ENCODE measurements at regions not wholly inside any gene's neighbourhood (a gene's known extent, or its start where the extent isn't known, plus 50 kb on each side); places are given as distances from the start of the nearest gene placed in this dataset.

DNA sequence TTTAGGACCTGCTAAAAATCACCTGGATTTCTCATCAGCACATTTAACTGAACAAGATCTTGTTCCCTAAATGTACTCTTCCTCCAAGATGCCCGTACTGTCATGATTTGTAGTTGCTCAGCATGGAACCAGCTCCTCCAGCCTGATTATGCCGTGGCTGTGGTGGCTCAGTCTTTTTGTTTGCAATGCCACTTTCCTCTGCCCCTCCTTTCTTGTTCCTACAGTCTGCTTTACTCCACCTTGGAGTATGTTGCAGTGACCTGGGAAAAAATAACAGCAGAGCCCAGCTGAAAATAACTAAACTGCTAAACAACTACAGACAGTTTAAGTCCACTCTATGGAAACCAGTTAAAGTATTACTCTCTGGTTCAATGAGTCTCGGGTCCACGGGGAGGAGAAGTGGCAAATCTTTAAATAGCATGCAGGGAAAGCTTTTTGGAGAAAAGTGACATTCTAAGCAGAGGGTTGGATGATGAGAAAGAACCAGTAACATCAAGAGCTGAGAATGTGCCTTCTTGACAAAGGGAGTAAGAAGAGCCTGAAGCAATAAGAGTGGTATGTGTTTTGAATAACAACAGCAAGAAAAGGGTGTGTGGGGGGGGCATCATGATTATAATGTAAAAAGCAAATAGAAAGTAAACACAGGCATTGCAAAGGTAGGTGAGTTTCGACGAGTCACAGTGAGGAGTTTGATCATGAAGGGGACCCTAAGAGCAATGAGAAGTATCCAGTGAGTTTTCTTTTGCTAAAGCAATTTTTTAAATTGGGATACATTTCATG, 225.7 kb downstream of the TMX3 start:
- TF ChIP-seq, protein P1, sequence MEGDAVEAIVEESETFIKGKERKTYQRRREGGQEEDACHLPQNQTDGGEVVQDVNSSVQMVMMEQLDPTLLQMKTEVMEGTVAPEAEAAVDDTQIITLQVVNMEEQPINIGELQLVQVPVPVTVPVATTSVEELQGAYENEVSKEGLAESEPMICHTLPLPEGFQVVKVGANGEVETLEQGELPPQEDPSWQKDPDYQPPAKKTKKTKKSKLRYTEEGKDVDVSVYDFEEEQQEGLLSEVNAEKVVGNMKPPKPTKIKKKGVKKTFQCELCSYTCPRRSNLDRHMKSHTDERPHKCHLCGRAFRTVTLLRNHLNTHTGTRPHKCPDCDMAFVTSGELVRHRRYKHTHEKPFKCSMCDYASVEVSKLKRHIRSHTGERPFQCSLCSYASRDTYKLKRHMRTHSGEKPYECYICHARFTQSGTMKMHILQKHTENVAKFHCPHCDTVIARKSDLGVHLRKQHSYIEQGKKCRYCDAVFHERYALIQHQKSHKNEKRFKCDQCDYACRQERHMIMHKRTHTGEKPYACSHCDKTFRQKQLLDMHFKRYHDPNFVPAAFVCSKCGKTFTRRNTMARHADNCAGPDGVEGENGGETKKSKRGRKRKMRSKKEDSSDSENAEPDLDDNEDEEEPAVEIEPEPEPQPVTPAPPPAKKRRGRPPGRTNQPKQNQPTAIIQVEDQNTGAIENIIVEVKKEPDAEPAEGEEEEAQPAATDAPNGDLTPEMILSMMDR (IDR thresholded peaks at IDR 0.05) = no peak
- TF ChIP-seq EZH2 (IDR thresholded peaks at IDR 0.05) = no peak
